RCC 7860 (cell line): ENCODE measurements at regions not wholly inside any gene's neighbourhood (a gene's known extent, or its start where the extent isn't known, plus 50 kb on each side); places are given as distances from the start of the nearest gene placed in this dataset.

Experiments
- DNase-seq: peaks from one replicate; pipeline ENCODE4 v3.0.0-alpha.2; 2015; ENCODE audit warnings: low spot score
- FAIRE-seq: peaks from 2 replicates; lab custom pipeline; 2012; peaks lifted over from hg19 to GRCh38; lab: Jason Lieb, UNC

DNA sequence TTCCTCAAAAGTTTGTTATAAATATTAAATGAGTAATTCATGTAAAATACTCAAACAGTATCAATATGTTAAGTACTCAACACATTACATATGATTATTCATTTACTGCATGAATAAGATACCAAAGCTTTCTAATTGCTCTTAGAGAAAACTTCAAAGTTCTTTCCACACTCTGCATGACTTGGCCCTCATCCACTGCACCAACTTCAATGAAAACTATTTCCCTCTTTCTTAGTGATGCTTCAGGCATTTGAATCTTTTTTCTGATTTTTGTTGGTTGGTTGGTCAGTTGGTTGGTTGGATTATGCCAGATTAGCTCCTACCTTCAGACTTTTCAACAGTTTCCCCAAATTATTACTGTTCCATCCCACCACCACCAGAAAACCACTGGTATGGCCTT is 314.7 kb upstream of the RGMB start:
- no peak for FAIRE-seq
- no peak for DNase-seq

DNA sequence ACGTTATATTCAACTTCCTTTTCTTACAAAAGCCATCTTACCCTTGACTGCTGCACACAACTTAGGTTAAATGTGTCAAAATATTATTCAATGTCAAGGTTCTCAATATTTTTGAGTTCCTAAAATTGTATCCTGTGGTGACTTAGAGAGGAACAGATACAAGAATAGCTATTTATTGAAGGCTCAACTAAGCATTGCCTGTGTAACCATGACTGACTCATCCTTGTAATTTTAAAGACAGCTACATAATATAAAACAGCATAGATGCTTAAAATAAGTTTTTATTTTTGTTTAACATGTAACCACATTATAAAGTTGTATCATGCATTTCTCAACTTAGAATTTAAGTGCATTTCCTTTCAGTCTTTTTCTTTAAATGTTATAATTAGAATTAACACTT is 312.9 kb upstream of the RGMB start:
- DNase-seq, result no peak
- no peak for FAIRE-seq

DNA sequence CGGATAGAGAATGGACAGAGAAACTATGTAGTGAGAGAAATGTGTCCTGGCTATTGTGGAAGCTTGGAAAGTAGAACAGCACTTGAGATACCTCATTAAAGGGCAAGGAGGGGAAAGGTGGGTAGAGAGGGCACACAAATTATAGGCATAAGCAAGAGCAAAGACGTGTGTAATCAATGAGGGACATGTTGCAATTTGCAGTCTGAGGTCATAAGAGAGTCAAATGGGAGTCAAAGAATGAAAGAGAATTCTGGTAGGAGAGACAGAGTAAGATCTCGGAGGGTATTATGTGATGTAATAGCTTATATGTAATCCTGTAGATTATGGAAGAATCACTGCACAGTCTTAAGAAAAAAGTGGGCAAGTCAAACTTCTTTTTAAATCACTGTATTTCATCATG is 312.0 kb upstream of the RGMB start:
- no peak for DNase-seq
- no peak for FAIRE-seq

GRCh38 chr5:98463222-98463621 is 310.2 kb upstream of the RGMB start:
- no peak for FAIRE-seq

DNA sequence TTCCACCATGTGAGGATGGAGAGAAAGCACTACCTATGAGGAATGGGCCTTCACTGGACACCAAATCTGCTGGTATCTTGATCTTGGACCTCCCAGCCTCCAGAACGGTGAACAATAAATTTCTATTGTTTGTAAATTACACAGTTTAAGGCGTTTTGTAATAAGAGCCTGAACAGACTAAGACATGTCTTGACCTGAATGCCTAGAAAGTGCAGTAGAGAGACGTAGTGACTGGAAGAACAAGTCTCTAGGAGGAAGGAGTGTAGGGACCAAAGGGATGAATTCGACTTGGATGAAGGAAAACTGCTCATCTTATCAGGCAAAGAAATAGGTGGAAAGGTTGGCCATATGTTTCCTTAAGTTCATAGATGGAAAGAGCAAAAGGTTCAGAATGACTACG is 309.8 kb upstream of the RGMB start:
- no peak for FAIRE-seq

More at GRCh38 chr5:98463222-98463621, 310.2 kb upstream of the RGMB start:
- DNase-seq, result no peak

GRCh38 chr5:98464737-98465330 is 308.6 kb upstream of the RGMB start:
- FAIRE-seq (no peak), DNase-seq (no peak)

More for the DNA sequence above, 309.8 kb upstream of the RGMB start:
- no peak for DNase-seq

- DNase-seq (peak; percentile 57), FAIRE-seq (peak; percentile 80)
These were observed 305.1 kb upstream of the RGMB start for GRCh38 chr5:98468188-98468869.

DNA sequence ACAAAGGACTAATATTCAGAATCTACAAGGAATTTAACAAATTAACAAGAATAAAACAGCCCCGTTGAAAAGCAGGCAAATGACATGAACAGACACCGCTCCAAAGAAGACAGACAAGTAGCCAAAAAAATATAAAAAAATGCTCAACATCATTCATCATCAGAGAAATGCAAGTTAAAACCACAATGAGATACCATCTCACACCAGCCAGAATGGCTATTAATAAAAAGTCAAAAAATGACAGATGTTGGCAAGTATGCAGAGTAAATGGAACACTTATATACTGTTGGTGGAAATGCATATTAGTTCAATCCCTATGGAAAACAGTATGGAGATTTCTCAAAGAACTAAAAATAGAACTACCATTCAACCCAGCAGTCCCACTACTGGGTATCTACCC is 302.7 kb upstream of the RGMB start:
- FAIRE-seq (no peak), DNase-seq (no peak)

- no peak for FAIRE-seq
These were observed 302.0 kb upstream of the RGMB start for GRCh38 chr5:98471458-98471857.

DNA sequence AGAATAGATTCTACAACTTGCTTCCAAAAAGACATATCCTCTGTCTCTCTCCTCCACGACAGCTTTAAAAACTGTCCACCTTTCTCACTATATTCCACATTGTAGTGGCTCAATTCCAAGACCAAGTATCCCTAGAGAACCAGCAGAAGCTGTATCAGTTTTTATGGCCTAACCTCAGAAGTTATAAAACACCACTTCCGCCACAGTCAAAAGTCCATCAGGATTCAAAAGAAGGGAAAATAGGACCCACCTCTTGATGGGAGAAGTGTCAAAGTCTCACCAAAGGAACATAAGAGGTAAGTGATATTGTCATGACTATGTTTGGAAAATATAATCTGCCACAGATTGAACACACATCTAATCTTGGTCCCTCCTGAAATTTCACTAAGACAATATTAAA is 299.2 kb upstream of the RGMB start:
- DNase-seq (no peak), FAIRE-seq (no peak)

More at GRCh38 chr5:98471458-98471857, 302.0 kb upstream of the RGMB start:
- no peak for DNase-seq

DNA sequence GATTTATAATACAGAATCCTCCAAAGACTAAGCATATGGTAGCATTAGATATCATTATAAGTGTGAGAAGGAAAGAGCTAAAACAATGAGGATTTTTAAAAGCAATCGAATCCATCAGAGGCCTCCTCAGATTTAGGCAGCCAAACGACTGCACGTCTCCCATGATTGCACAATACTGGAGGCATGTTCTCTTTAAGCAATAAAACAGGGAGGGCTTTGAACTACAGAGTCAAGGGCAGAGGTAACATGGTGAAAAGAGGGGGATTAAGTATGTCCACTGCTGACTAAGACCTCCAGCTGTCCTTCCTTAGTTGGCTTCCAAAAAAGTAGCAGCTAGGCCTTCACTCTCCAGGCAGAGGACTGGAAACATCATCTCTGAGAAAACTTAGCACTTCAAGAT is 298.7 kb upstream of the RGMB start:
- no peak for FAIRE-seq
- DNase-seq, result no peak

GRCh38 chr5:98482321-98483300 is 290.9 kb upstream of the RGMB start:
- no peak for FAIRE-seq

DNA sequence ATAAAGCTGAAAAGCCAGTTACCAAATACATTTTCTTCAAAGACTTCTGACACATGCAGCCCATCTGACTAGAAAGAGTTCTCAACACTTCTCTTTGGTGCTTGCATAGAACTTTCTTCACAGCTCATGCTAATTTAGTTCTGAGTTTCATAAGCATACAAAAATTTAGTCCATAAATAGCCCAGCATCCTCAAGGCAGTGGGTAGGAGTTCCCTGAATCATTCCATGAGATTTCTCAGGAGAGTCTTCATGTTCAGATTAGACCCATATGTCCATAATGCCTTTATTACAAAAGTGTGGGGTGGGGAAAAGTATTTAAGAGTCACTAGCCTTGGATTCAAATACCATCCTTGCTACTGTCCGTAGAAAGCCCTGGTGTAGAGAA is 290.2 kb upstream of the RGMB start:
- DNase-seq, result no peak
- FAIRE-seq, result no peak

More at GRCh38 chr5:98482321-98483300, 290.9 kb upstream of the RGMB start:
- no peak for DNase-seq

- DNase-seq (no peak), FAIRE-seq (no peak)
These were observed 284.4 kb upstream of the RGMB start for GRCh38 chr5:98489021-98489420.

DNA sequence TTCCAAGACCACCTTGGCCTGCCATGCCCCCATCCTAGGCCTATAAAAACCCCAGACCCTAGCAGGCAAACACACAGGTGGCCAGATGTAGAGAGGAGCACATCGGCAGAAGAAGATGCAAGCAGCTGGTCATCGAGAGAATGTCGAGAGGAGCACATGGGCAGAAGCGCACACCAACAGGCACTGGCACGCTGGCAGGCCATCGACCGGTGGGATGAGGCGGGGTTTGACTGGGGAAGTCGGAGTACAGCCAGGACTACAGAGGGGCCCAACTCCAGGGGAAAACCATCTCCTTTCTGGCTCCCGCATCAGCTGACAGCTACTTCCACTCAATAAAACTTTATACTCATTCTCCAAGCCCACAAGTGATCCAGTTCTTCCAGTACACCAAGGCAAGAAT is 283.1 kb upstream of the RGMB start:
- FAIRE-seq, result no peak
- no peak for DNase-seq

DNA sequence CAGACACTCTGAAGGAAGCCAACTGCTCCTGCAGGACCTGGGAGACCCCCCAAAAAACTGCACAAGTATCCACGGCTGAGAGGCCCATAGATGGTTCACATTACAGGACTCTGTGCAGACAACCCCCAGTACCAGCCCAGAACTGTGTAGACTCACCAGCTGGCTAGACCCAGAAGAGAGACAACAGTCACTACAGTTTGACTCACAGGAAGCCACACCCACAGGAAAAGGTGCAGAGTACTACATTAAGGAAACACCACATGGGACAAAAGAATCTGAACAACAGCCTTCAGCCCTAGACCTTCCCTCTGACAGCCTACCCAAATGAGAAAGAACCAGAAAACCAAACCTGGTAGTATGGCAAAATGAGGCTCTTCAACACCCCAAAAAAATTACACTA is 281.2 kb upstream of the RGMB start:
- no peak for FAIRE-seq
- DNase-seq, result no peak

- FAIRE-seq, result no peak
- DNase-seq, result no peak
These were observed 276.0 kb upstream of the RGMB start for GRCh38 chr5:98497418-98497817.

DNA sequence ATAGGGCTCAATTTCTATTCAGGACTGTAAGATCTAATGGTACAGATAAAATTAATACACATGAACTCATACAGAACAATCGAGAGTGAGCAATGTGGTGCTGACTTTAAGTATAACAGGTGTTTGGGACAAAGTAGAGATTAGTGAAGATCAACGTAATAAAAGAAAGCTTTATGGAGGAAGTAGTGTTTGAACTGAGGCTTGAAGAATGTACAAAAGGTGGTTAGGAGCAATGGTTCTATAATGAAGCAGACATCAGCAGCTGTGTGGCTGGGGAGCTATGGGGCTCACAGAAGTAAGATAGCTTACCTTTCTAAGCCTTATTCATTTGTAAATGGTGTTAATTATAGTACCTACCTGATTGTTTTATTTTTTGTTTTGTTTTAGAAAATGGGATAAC is 275.4 kb upstream of the RGMB start:
- FAIRE-seq, result no peak

DNA sequence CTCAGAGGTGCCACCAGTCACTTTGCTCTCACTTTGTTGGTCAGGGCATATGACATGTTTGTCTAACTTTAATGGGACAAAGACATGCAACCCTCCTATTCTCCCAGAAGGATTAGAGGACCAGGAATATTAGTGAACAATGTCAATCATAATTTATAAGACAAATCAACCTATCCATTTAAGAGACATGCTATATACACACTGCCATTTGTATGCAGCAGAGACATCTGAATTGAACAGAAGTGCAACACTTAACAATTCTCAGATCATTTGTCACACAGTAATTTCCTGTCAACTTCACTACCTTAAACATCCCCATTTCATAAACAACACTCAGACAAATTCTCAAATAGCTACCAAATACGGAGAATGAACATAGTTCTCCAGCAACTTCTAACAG is 273.6 kb upstream of the RGMB start:
- FAIRE-seq, result no peak
- DNase-seq, result no peak

More for the DNA sequence above, 275.4 kb upstream of the RGMB start:
- no peak for DNase-seq

GRCh38 chr5:98500811-98501210 is 272.7 kb upstream of the RGMB start:
- DNase-seq, result no peak
- no peak for FAIRE-seq

GRCh38 chr5:98503616-98504015 is 269.8 kb upstream of the RGMB start:
- no peak for DNase-seq

GRCh38 chr5:98504505-98504904 is 269.0 kb upstream of the RGMB start:
- FAIRE-seq (no peak), DNase-seq (no peak)

More at GRCh38 chr5:98503616-98504015, 269.8 kb upstream of the RGMB start:
- no peak for FAIRE-seq
